GM06990 (cell line): ENCODE measurements at regions not wholly inside any gene's neighbourhood (a gene's known extent, or its start where the extent isn't known, plus 50 kb on each side); places are given as distances from the start of the nearest gene placed in this dataset.

ENCODE experiments used
- DNase-seq: peaks from one replicate; pipeline ENCODE4 v3.0.0-alpha.2; 2011; ENCODE audit not compliant: insufficient read length; ENCODE audit errors: extremely low read depth
- H3K27me3 ChIP-seq: replicated peaks from 2 replicates; pipeline ENCODE4 v1.6.0; 2011; ENCODE audit warnings: low read length; ENCODE audit not compliant: control insufficient read depth, insufficient read depth
- H3K36me3 ChIP-seq: 2 replicates; pipeline ENCODE4 v1.5.1; 2011; ENCODE audit warnings: low read length; ENCODE audit not compliant: control insufficient read depth, insufficient read depth
- H3K4me3 ChIP-seq: replicated peaks from 2 replicates; pipeline ENCODE4 v1.5.1; 2011; ENCODE audit warnings: low read depth, mild to moderate bottlenecking, control low read depth, low read length
- CTCF ChIP-seq: IDR thresholded peaks from 2 replicates; pipeline ENCODE4 v1.5.1; 2011; ENCODE audit warnings: low read length, control low read depth, mild to moderate bottlenecking, inconsistent platforms; ENCODE audit not compliant: insufficient read depth, poor library complexity, severe bottlenecking

GRCh38 chr1:4970532-4970931, 316.1 kb downstream of the AJAP1 start:
- no peak for TF ChIP-seq CTCF
- Histone ChIP-seq H3K36me3 (no peaks in the 10 kb centered on the region), H3K27me3 (no peaks in the 10 kb centered on the region), H3K4me3 (no peak overlapping the region)
- no peak for DNase-seq

- no peak for TF ChIP-seq CTCF
- Histone ChIP-seq H3K27me3 (no peaks in the 10 kb centered on the region), H3K4me3 (no peak overlapping the region), H3K36me3 (no peaks in the 10 kb centered on the region)
- DNase-seq, result no peak
These were observed 315.2 kb downstream of the AJAP1 start for GRCh38 chr1:4969556-4970129.

GRCh38 chr1:4965346-4966075, 311.1 kb downstream of the AJAP1 start:
- no peak for TF ChIP-seq CTCF
- no peak for DNase-seq
- Histone ChIP-seq H3K4me3 (no peak overlapping the region), H3K36me3 (no peaks in the 10 kb centered on the region), H3K27me3 (no peaks in the 10 kb centered on the region)

- no peak for DNase-seq
- H3K27me3 ChIP-seq, result no peaks in the 10 kb centered on the region
- H3K36me3 ChIP-seq, result no peaks in the 10 kb centered on the region
- H3K4me3 ChIP-seq, result no peak overlapping the region
- no peak for TF ChIP-seq CTCF
These were observed 310.4 kb downstream of the AJAP1 start for GRCh38 chr1:4964634-4965345.

- no peak for TF ChIP-seq CTCF
- no peak for DNase-seq
- Histone ChIP-seq H3K27me3 (no peaks in the 10 kb centered on the region), H3K36me3 (no peaks in the 10 kb centered on the region), H3K4me3 (no peak overlapping the region)
These were observed 308.8 kb downstream of the AJAP1 start for GRCh38 chr1:4963251-4963650.
